Neuronal stem cell (in vitro differentiated cells): ENCODE measurements at regions not wholly inside any gene's neighbourhood (a gene's known extent, or its start where the extent isn't known, plus 50 kb on each side); places are given as distances from the start of the nearest gene placed in this dataset.

Experiments
- DNase-seq: peaks from one replicate; pipeline ENCODE4 v3.0.0-alpha.2; 2013; ENCODE audit warnings: low spot score
- H2AFZ ChIP-seq: one replicate; pipeline ENCODE4 v1.6.1; 2013; ENCODE audit warnings: mild to moderate bottlenecking, low read length, inconsistent platforms
- H2AK5ac ChIP-seq: 2 replicates; pipeline ENCODE4 v1.6.1; 2013; ENCODE audit warnings: low read depth, mild to moderate bottlenecking, inconsistent platforms, low read length, moderate library complexity, mixed read lengths
- H2BK120ac ChIP-seq: 2 replicates; pipeline ENCODE4 v1.6.1; 2013; ENCODE audit warnings: low read depth, mild to moderate bottlenecking, inconsistent platforms, low read length, moderate library complexity, mixed read lengths
- H2BK12ac ChIP-seq: one replicate; pipeline ENCODE4 v1.6.1; 2013; ENCODE audit warnings: low read length, inconsistent platforms
- H2BK15ac ChIP-seq: 2 replicates; pipeline ENCODE4 v1.6.1; 2013; ENCODE audit warnings: mild to moderate bottlenecking, low read length, inconsistent platforms, mixed read lengths
- H2BK5ac ChIP-seq: one replicate; pipeline ENCODE4 v1.6.1; 2013; ENCODE audit warnings: inconsistent platforms, mild to moderate bottlenecking, low read length, moderate library complexity
- H3K14ac ChIP-seq: one replicate; pipeline ENCODE4 v1.6.1; 2013; ENCODE audit warnings: low read length, inconsistent platforms
- H3K18ac ChIP-seq: 2 replicates; pipeline ENCODE4 v1.6.1; 2013; ENCODE audit warnings: low read length, inconsistent platforms
- H3K23ac ChIP-seq: 2 replicates; pipeline ENCODE4 v1.6.1; 2013; ENCODE audit warnings: low read depth, mild to moderate bottlenecking, mixed read lengths, low read length, inconsistent platforms; ENCODE audit not compliant: poor library complexity
- H3K27ac ChIP-seq: replicated peaks from 3 replicates; pipeline ENCODE4 v1.5.1; 2013; ENCODE audit warnings: low read length, inconsistent platforms
- H3K27me3 ChIP-seq, 3 experiments: 2 replicates each; pipeline ENCODE4 v1.6.1; 2013; ENCODE audit warnings: low read length in 3 of 3, mild to moderate bottlenecking in 2 of 3, inconsistent platforms in 1 of 3, low read depth in 1 of 3, mixed read lengths in 1 of 3, moderate library complexity in 1 of 3; ENCODE audit not compliant: control insufficient read depth in 3 of 3, insufficient read depth in 3 of 3
- H3K36me3 ChIP-seq, 2 donors: replicated peaks in 1 of 2; 2 replicates each; pipeline ENCODE4 v1.6.1; 2013; ENCODE audit warnings: low read length in 2 of 2; ENCODE audit not compliant: control insufficient read depth in 2 of 2, insufficient read depth in 2 of 2
- H3K4ac ChIP-seq: 2 replicates; pipeline ENCODE4 v1.6.1; 2013; ENCODE audit warnings: inconsistent platforms, mild to moderate bottlenecking, low read length, moderate library complexity
- H3K4me1 ChIP-seq, 2 donors: 1 replicate in 1 of 2; 2 replicates in 1 of 2; pipeline ENCODE4 v1.6.1; 2013; ENCODE audit warnings: low read length in 2 of 2, low read depth in 1 of 2; ENCODE audit not compliant: control insufficient read depth in 2 of 2, insufficient read depth in 1 of 2
- H3K4me2 ChIP-seq: one replicate; pipeline ENCODE4 v1.6.1; 2013; ENCODE audit warnings: mild to moderate bottlenecking, low read length, inconsistent platforms; ENCODE audit not compliant: insufficient read depth, poor library complexity, severe bottlenecking
- H3K4me3 ChIP-seq, 2 donors: 2 replicates each; pipeline ENCODE4 v1.5.1; 2013; ENCODE audit warnings: low read length in 2 of 2, mild to moderate bottlenecking in 2 of 2, inconsistent platforms in 1 of 2, moderate library complexity in 1 of 2
- H3K79me1 ChIP-seq: one replicate; pipeline ENCODE4 v1.6.1; 2013; ENCODE audit warnings: low read depth, mild to moderate bottlenecking, inconsistent platforms, low read length, moderate library complexity
- H3K9ac ChIP-seq: one replicate; pipeline ENCODE4 v1.6.1; 2013; ENCODE audit warnings: mild to moderate bottlenecking, low read depth, low read length, inconsistent platforms; ENCODE audit not compliant: poor library complexity
- H3K9me3 ChIP-seq, 2 donors: replicated peaks in 1 of 2; 2 replicates each; pipeline versions ENCODE3 to v1.6.1; 2013; ENCODE audit warnings: low read length in 2 of 2, mild to moderate bottlenecking in 2 of 2, inconsistent platforms in 1 of 2, low read depth in 1 of 2, mixed read lengths in 1 of 2, moderate library complexity in 1 of 2; ENCODE audit not compliant: control insufficient read depth in 2 of 2, insufficient read depth in 1 of 2
- H4K8ac ChIP-seq: one replicate; pipeline ENCODE4 v1.6.1; 2013; ENCODE audit warnings: low read depth, mild to moderate bottlenecking, inconsistent platforms, low read length, moderate library complexity
- H4K91ac ChIP-seq: one replicate; pipeline ENCODE4 v1.6.1; 2013; ENCODE audit warnings: low read length, low read depth, mild to moderate bottlenecking, inconsistent platforms; ENCODE audit not compliant: poor library complexity
- WGBS, 2 donors: extraction: QIAGEN DNeasy Blood & Tissue Kit; methylation state at CpG; one replicate each; pipeline ENCODE4 v1.1.7; 2013; ENCODE audit warnings: missing lambda C conversion rate in 2 of 2, mixed read lengths in 1 of 2; ENCODE audit not compliant: insufficient read length in 2 of 2, insufficient replicate concordance in 1 of 2; ENCODE audit errors: extremely low coverage in 2 of 2; 5-methylcytosine and 5-hydroxymethylcytosine counted together

DNA sequence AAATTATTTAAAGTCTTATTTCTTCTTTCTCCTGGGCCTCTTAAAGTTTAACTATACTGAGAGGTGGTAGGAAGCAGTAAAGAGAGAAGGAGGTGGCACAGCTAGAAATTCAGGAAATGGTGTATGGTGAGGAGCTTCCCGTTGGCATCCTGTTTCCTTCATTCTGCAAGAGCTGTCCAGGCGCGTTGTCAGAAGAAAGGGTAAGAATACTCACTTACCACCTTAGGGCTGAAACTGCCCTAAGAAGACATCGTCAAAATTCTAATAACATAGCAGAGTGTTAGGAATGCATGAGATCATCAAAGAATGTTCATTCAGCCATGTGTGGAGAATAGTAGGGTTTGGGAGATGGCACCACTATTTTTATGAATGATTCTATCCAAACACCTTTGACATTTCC is 699.6 kb downstream of the MCTP2 start:
- no peaks in the 10 kb centered on the region for H3K36me3 ChIP-seq
- no peak overlapping the region for H3K4me3 ChIP-seq
- no peak overlapping the region for H3K27ac ChIP-seq
- H3K4ac ChIP-seq = no peak overlapping the region
- no peak overlapping the region for H3K4me2 ChIP-seq
- H2BK12ac ChIP-seq = no peak overlapping the region
- H3K79me1 ChIP-seq = no peaks in the 10 kb centered on the region
- no peak overlapping the region for H3K14ac ChIP-seq
- H3K27me3 ChIP-seq = no peaks in the 10 kb centered on the region
- no peak overlapping the region for H2BK5ac ChIP-seq
- no peak overlapping the region for H3K23ac ChIP-seq
- no peak overlapping the region for H4K8ac ChIP-seq
- H2BK15ac ChIP-seq = no peak overlapping the region
- no peak overlapping the region for H4K91ac ChIP-seq
- peaks cover 3 to 5% of the 10 kb centered on the region in 2 donors for H3K9me3 ChIP-seq
- DNase-seq = no peak
- H2AFZ ChIP-seq = no peak overlapping the region
- H3K4me1 ChIP-seq = no peaks in the 10 kb centered on the region
- H2BK120ac ChIP-seq = no peak overlapping the region
- no peak overlapping the region for H2AK5ac ChIP-seq
- WGBS, 2 donors = no CpG with 5 or more reads among the region's 4 CpGs
- no peak overlapping the region for H3K9ac ChIP-seq
- no peak overlapping the region for H3K18ac ChIP-seq

DNA sequence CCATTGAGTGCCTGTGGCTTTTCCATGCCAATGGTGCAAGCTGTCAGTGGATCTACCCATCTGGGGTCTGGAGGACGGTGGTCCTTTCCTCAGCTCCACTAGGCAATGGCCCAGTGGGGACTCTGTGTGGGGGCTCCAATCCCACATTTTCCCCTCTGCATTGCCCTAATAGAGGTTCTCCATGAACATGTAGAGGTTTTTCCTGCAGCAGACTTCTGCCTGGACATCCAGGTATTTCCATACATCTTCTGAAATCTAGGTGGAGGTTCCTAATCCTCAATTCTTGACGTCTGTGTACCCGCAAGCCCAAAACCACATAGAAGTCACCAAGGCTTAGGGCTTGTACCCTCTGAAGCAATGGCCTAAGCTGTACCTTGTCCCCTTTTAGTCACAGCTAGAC is 703.1 kb downstream of the MCTP2 start:
- Histone ChIP-seq H3K4ac (no peak overlapping the region), H3K14ac (no peak overlapping the region), H3K4me3 (no peak overlapping the region), H3K9me3 (peaks cover 3 to 5% of the 10 kb centered on the region in 2 donors), H4K91ac (no peak overlapping the region), H3K23ac (no peak overlapping the region), H2AK5ac (no peak overlapping the region), H4K8ac (no peak overlapping the region), H2BK5ac (no peak overlapping the region), H3K36me3 (no peaks in the 10 kb centered on the region), H3K79me1 (no peaks in the 10 kb centered on the region), H2BK120ac (no peak overlapping the region), H3K27me3 (no peaks in the 10 kb centered on the region), H3K9ac (no peak overlapping the region), H2BK15ac (no peak overlapping the region), H2AFZ (no peak overlapping the region), H3K18ac (no peak overlapping the region), H3K4me2 (no peak overlapping the region), H2BK12ac (no peak overlapping the region), H3K27ac (no peak overlapping the region), H3K4me1 (no peaks in the 10 kb centered on the region)
- no peak for DNase-seq
- WGBS, 2 donors = no CpG with 5 or more reads among the region's 3 CpGs

DNA sequence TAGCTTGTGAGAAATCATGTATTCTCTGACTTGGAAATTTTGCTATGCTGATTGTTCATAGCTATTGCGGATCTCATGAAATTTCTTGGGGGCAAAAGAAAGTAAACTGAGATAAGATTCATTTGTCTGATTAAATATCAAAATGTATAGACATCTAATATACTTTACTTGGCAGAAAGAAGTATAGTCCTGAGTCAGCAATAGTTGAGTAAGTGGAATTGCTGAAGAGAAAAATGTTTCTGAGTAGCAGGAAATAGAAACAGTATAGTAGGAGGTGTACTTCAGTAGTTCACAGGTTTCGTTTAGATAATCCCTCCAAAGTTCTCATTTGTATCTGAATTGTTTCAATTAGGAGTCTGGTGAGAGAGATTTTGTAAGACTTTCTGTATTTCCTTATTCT is 705.9 kb downstream of the MCTP2 start:
- H2BK120ac ChIP-seq = no peak overlapping the region
- no peak overlapping the region for H2BK12ac ChIP-seq
- WGBS, 2 donors = no CpG with 5 or more reads among the region's 2 CpGs
- no peaks in the 10 kb centered on the region for H3K79me1 ChIP-seq
- no peaks in the 10 kb centered on the region for H3K36me3 ChIP-seq
- H2AFZ ChIP-seq = no peak overlapping the region
- H3K9me3 ChIP-seq = peaks cover 3 to 5% of the 10 kb centered on the region in 2 donors
- no peak overlapping the region for H3K4ac ChIP-seq
- H3K9ac ChIP-seq = no peak overlapping the region
- H3K27me3 ChIP-seq = no peaks in the 10 kb centered on the region
- no peak overlapping the region for H4K8ac ChIP-seq
- no peak overlapping the region for H3K14ac ChIP-seq
- no peak overlapping the region for H2AK5ac ChIP-seq
- no peak overlapping the region for H3K4me3 ChIP-seq
- no peak overlapping the region for H3K23ac ChIP-seq
- DNase-seq = no peak
- no peak overlapping the region for H3K18ac ChIP-seq
- H2BK15ac ChIP-seq = no peak overlapping the region
- no peak overlapping the region for H3K27ac ChIP-seq
- H2BK5ac ChIP-seq = no peak overlapping the region
- no peak overlapping the region for H4K91ac ChIP-seq
- no peaks in the 10 kb centered on the region for H3K4me1 ChIP-seq
- no peak overlapping the region for H3K4me2 ChIP-seq

DNA sequence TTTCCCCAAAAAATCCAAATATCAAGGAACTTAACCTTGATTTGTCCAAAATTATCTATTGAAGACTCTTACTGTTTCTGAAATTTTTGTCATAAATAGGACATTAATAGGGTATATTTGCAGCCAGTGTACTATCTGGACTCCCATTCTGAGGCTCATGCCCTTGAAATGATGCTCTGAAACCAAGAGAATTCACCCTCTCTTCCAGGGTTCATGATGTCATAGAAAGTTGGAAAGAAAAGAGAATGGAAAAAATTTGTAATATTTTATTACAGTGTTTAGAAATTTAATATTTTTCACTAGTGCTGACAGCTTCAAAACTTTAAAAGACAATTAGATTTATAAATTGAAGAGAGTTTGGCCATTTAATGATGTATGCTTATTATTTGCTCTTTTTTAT is 712.5 kb downstream of the MCTP2 start:
- no peaks in the 10 kb centered on the region for H3K4me1 ChIP-seq
- H3K14ac ChIP-seq = no peak overlapping the region
- H3K18ac ChIP-seq = no peak overlapping the region
- DNase-seq = no peak
- no peak overlapping the region for H2BK12ac ChIP-seq
- H3K27ac ChIP-seq = no peak overlapping the region
- no peaks in the 10 kb centered on the region for H3K36me3 ChIP-seq
- no peak overlapping the region for H2AFZ ChIP-seq
- no peak overlapping the region for H3K4me2 ChIP-seq
- H4K8ac ChIP-seq = no peak overlapping the region
- H3K9ac ChIP-seq = no peak overlapping the region
- H2BK15ac ChIP-seq = no peak overlapping the region
- H3K4me3 ChIP-seq = no peak overlapping the region
- H3K23ac ChIP-seq = no peak overlapping the region
- no peak overlapping the region for H4K91ac ChIP-seq
- no peak overlapping the region for H2BK5ac ChIP-seq
- no peaks in the 10 kb centered on the region for H3K9me3 ChIP-seq
- H2BK120ac ChIP-seq = no peak overlapping the region
- no peaks in the 10 kb centered on the region for H3K79me1 ChIP-seq
- H3K27me3 ChIP-seq = no peaks in the 10 kb centered on the region
- no peak overlapping the region for H3K4ac ChIP-seq
- no peak overlapping the region for H2AK5ac ChIP-seq
